ENCODE measurements at regions not wholly inside any gene's neighbourhood (a gene's known extent, or its start where the extent isn't known, plus 50 kb on each side); places are given as distances from the start of the nearest gene placed in this dataset.

DNA sequence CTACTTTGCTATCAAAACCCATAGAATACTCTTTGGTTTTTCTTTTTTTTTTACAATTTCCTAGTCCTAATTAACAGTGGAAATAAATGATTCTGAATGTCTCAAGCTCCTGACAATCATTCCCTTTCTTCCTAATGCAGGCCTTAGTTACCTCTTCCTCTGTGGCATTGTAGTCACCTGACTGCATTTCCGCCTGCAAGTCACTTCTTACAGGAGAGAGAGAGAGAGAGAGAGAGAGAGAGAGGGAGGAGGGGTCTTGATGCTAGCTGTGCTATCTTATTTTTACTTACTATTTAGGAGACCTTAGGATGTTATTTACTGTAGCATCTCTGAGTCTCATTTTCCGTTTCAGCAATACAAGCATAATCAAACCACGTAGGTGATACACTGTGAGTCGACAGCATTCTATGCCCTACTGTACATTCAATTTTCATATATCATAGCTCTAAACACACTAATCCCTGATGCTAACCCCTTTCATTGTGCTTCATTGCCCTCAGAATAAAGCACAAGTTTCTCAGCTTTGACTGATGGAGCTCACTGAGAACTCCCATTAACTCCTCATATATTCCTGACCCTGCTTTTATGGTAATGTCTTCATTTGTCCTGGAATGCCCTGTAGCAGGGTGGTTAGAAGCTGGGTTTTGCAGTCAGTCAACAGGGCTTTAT is 1237.3 kb downstream of the XPNPEP1 start:
- TF ChIP-seq, protein P1, sequence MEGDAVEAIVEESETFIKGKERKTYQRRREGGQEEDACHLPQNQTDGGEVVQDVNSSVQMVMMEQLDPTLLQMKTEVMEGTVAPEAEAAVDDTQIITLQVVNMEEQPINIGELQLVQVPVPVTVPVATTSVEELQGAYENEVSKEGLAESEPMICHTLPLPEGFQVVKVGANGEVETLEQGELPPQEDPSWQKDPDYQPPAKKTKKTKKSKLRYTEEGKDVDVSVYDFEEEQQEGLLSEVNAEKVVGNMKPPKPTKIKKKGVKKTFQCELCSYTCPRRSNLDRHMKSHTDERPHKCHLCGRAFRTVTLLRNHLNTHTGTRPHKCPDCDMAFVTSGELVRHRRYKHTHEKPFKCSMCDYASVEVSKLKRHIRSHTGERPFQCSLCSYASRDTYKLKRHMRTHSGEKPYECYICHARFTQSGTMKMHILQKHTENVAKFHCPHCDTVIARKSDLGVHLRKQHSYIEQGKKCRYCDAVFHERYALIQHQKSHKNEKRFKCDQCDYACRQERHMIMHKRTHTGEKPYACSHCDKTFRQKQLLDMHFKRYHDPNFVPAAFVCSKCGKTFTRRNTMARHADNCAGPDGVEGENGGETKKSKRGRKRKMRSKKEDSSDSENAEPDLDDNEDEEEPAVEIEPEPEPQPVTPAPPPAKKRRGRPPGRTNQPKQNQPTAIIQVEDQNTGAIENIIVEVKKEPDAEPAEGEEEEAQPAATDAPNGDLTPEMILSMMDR (IDR thresholded peaks at IDR 0.05 in 8 of 11, conservative IDR thresholded peaks at IDR 0.05 in 3 of 11) = no peak
- TF ChIP-seq POLR2AphosphoS5 (IDR thresholded peaks at IDR 0.05) (no peak), POLR2A (IDR thresholded peaks at IDR 0.05) (no peak)
- WGBS, 5 donors = 84 to 89% (median 85%) methylated on average over 4 of the region's 4 CpGs
- DNase-seq = no peak
- no peaks in the 10 kb centered on the region for H3K27me3 ChIP-seq (replicated peaks in 1 of 7)
- H3K36me3 ChIP-seq = no peaks in the 10 kb centered on the region
- no peak overlapping the region for H3K27ac ChIP-seq
- no peaks in the 10 kb centered on the region for H3K4me1 ChIP-seq
- H3K4me3 ChIP-seq = no peak overlapping the region
- intact Hi-C loops (cut with DNase I; ENCODE audit: low total_unique reads) = no loop called here
- H3K9me3 ChIP-seq = peaks cover 0 to 8% (median 0%) of the 10 kb centered on the region in 8 donors

DNA sequence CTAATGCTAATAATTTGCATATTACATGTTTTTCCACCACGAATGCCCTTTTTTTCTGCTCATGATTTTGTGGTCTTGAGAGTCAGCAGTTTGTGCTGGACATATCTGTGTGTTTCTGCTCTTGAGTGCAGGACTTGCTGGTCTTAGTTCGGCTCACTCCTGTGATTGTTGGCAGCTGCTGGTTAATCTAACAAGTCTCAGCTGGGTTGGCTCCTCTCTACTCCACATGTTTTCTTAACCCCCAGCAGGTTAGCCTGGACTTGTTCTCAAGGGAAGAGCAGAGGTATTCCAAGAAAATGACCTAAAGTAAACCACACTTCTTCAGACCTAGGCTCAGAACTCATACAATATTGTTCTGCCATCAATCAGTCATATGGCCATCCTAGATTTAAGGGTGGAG is 1238.9 kb downstream of the XPNPEP1 start:
- Histone ChIP-seq H3K4me3 (no peak overlapping the region), H3K9me3 (peaks cover 0 to 8% (median 0%) of the 10 kb centered on the region in 8 donors), H3K27me3 (replicated peaks in 1 of 7) (no peaks in the 10 kb centered on the region), H3K4me1 (no peaks in the 10 kb centered on the region), H3K36me3 (no peaks in the 10 kb centered on the region), H3K27ac (no peak overlapping the region)
- no peak for DNase-seq
- intact Hi-C loops (cut with DNase I; ENCODE audit: low total_unique reads) = no loop called here
- TF ChIP-seq POLR2A (IDR thresholded peaks at IDR 0.05) (no peak), POLR2AphosphoS5 (IDR thresholded peaks at IDR 0.05) (no peak)
- TF ChIP-seq, protein P1 (IDR thresholded peaks at IDR 0.05 in 8 of 11, conservative IDR thresholded peaks at IDR 0.05 in 3 of 11) = no peak
- WGBS, 5 donors = 41 to 55% (median 54%) methylated on average over 2 of the region's 2 CpGs

- H3K27me3 ChIP-seq (replicated peaks in 1 of 7) = no peaks in the 10 kb centered on the region
- no peaks in the 10 kb centered on the region for H3K36me3 ChIP-seq
- intact Hi-C loops (cut with DNase I; ENCODE audit: low total_unique reads) = no loop called here
- TF ChIP-seq POLR2A (IDR thresholded peaks at IDR 0.05) (no peak), POLR2AphosphoS5 (IDR thresholded peaks at IDR 0.05) (no peak)
- TF ChIP-seq, protein P1 (IDR thresholded peaks at IDR 0.05 in 8 of 11, conservative IDR thresholded peaks at IDR 0.05 in 3 of 11) = no peak
- no peak overlapping the region for H3K4me3 ChIP-seq
- no peaks in the 10 kb centered on the region for H3K4me1 ChIP-seq
- H3K27ac ChIP-seq = no peak overlapping the region
- DNase-seq = no peak
- H3K9me3 ChIP-seq = no peaks in the 10 kb centered on the region
These were observed 1249.6 kb downstream of the XPNPEP1 start for GRCh38 chr10:108673741-108674140.

DNA sequence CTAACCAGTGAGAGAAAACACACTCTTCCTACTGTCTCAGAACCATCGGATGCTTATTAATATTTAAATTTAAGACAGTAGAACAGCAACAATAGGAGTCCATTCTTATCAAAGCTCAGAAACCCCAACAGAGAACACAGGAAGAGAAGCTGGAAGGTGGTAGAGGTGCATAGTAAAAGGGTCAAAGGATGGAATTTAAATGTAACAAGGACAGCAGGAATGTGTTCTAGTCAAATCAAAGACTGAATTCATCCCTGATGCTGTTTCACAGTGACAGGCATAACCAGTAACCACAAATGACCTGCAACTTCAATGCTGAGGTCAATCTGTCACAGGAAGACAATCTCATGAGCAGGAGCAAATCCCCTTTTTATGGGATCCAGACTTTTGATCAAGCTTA is 1259.7 kb downstream of the XPNPEP1 start:
- no peaks in the 10 kb centered on the region for H3K4me1 ChIP-seq
- H3K27me3 ChIP-seq (replicated peaks in 1 of 7) = no peaks in the 10 kb centered on the region
- no peak for DNase-seq
- no peak for TF ChIP-seq POLR2A (IDR thresholded peaks at IDR 0.05)
- TF ChIP-seq POLR2AphosphoS5 (IDR thresholded peaks at IDR 0.05) = no peak
- TF ChIP-seq, protein P1 (IDR thresholded peaks at IDR 0.05 in 8 of 11, conservative IDR thresholded peaks at IDR 0.05 in 3 of 11) = no peak
- H3K9me3 ChIP-seq = no peaks in the 10 kb centered on the region
- intact Hi-C loops (cut with DNase I; ENCODE audit: low total_unique reads) = no loop called here
- no peaks in the 10 kb centered on the region for H3K36me3 ChIP-seq
- H3K4me3 ChIP-seq = no peak overlapping the region
- H3K27ac ChIP-seq = no peak overlapping the region
- WGBS, 5 donors = 47 to 66% (median 51%) methylated on average over 1 of the region's 1 CpG

Measured in spleen (tissue), 11 donors.